Coronary artery (tissue), 2 donors: ENCODE measurements at regions not wholly inside any gene's neighbourhood (a gene's known extent, or its start where the extent isn't known, plus 50 kb on each side); places are given as distances from the start of the nearest gene placed in this dataset.

Experiments used
- DNase-seq: peaks from one replicate; pipeline ENCODE4 v3.0.0-alpha.2; 2017; ENCODE audit warnings: low spot score
- H3K27ac ChIP-seq, 2 donors: fragments of 200-600 bp; sonication (generic); one replicate each; pipeline ENCODE4 v1.5.1; 2016 to 2019
- H3K4me3 ChIP-seq: fragments of 200-600 bp; sonication (generic); 2 replicates; pipeline ENCODE4 v1.5.1; 2016; ENCODE audit warnings: mild to moderate bottlenecking, moderate library complexity
- TF ChIP-seq, protein P1 (sequence below): fragments of 200-600 bp; sonication (generic); IDR thresholded peaks from one replicate; pipeline ENCODE4 v1.5.1; 2019; ENCODE audit warnings: antibody characterized with exemption

DNA sequence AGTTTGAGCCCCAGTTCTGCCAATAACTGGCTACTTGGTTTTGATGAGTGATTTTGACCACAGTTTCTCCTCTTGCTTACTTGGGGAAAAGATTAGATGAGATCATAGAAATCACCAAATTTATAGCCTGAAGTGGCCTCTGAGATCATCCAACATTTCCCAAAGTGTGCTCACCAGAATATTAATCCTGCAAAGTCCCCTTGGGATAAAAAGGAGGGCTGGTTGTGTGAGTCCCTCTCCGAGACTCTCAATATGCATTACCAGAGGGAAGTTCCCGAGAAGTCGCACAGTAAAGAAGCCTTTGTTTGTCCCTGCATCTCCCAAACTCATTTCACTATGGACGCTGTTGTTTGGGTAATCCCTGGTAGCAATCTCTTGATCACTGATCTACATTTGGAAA is 88.4 kb upstream of the ADRA1B start:
- Histone ChIP-seq H3K27ac (no peak overlapping the region), H3K4me3 (no peak overlapping the region)
- no peak for DNase-seq
- TF ChIP-seq, protein P1, sequence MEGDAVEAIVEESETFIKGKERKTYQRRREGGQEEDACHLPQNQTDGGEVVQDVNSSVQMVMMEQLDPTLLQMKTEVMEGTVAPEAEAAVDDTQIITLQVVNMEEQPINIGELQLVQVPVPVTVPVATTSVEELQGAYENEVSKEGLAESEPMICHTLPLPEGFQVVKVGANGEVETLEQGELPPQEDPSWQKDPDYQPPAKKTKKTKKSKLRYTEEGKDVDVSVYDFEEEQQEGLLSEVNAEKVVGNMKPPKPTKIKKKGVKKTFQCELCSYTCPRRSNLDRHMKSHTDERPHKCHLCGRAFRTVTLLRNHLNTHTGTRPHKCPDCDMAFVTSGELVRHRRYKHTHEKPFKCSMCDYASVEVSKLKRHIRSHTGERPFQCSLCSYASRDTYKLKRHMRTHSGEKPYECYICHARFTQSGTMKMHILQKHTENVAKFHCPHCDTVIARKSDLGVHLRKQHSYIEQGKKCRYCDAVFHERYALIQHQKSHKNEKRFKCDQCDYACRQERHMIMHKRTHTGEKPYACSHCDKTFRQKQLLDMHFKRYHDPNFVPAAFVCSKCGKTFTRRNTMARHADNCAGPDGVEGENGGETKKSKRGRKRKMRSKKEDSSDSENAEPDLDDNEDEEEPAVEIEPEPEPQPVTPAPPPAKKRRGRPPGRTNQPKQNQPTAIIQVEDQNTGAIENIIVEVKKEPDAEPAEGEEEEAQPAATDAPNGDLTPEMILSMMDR = no peak

DNA sequence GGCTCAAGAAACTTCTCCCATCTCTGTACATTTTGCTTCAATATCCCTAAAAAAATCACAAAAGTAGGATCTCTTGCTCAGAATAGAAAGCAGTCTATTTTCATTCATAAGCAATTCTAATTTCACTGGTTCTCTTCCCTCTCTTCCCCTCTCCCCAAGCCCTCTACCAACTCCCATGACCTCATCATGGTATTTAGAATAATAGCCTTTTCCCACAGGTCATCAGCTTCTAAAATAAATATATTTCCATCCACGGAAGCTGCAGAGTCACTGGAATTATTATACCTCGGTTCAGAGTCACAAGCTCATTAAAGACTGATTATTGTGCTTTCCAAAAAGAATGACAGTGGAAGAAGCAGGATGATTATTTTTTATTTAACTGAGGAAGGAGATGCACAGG is 84.2 kb upstream of the ADRA1B start:
- Histone ChIP-seq H3K27ac (no peak overlapping the region), H3K4me3 (no peak overlapping the region)
- TF ChIP-seq, protein P1 = no peak
- DNase-seq = no peak

DNA sequence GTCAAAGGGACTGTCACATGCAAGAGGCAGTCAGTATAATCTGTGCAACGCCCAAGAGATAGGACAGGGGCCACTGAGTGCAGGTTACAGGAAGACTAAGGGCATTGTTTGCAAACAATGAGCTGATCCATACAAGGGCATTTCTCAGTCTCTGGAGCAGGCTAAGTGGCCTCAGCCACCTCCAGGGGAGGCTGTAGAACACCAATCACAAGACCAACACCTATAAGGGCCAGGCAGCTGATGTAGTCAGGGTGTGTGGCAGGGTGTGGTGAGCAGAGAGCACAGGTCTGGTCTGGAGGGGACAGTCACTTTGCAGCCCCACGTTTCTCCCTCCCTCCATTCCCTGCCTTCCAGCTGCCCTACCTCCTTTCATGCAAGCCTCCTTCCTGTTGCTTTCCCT is 83.2 kb upstream of the ADRA1B start:
- no peak overlapping the region for H3K27ac ChIP-seq
- TF ChIP-seq, protein P1 = no peak
- no peak overlapping the region for H3K4me3 ChIP-seq
- no peak for DNase-seq

DNA sequence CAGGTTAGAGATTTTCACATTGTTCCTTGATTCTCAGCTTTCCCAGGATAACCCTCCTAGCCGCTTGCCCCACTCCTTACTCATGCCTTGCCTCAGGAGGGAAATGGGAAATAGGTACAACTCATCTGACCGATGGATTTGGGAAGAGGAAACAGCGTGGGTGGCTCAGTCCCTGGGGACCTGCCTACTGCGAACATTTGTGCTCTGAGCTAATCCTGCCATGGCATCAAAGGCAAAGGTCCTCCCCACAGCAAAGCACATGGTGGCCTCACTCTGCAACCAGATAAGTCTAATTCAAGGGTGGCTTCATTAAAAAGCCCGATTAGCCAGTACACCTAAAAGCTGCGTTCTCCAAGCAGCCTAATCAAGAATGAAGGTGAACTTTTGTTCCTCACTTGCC is 82.4 kb upstream of the ADRA1B start:
- Histone ChIP-seq H3K4me3 (no peak overlapping the region), H3K27ac (no peak overlapping the region)
- TF ChIP-seq, protein P1 = no peak
- no peak for DNase-seq

DNA sequence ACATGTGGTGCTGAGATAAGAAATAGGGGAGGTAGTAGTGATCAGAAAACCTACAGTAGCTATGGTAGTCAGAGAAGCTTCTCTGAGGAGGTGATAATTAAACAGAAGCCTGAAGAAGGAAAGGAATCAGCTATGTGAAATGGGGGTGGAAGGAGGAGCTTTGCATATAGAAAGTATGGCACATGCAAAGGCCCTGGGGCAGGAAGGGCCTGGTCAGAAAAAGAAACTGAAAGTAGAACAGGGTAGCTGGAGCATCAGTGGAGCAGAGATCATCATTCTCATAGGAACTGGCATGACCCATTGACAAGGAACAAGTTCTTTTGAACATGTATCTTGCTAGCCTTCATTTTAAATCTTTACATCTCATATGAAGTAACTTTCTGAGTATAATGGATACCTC is 80.7 kb upstream of the ADRA1B start:
- H3K27ac ChIP-seq = no peak overlapping the region
- H3K4me3 ChIP-seq = no peak overlapping the region
- TF ChIP-seq, protein P1 = no peak
- DNase-seq = no peak

DNA sequence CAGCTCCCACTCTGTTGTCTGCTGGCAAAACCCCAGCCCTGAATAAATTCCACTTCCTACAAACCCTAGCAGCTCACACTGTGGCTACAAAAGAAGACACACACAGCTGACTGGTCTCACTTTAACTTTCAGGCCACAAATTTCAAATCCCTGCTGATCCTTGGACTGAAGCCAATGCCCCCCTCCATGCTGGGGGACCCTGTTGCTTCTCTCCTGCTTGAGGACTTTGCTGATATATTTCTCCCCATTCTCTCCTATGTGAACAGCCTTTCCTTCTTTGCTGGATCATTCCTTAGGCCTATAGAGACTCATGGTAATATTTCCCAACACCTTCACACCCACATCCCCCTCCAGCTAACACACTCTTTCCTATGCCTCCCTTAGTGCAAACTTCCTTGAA is 79.6 kb upstream of the ADRA1B start:
- TF ChIP-seq, protein P1 = no peak
- no peak for DNase-seq
- Histone ChIP-seq H3K4me3 (no peak overlapping the region), H3K27ac (no peak overlapping the region)

DNA sequence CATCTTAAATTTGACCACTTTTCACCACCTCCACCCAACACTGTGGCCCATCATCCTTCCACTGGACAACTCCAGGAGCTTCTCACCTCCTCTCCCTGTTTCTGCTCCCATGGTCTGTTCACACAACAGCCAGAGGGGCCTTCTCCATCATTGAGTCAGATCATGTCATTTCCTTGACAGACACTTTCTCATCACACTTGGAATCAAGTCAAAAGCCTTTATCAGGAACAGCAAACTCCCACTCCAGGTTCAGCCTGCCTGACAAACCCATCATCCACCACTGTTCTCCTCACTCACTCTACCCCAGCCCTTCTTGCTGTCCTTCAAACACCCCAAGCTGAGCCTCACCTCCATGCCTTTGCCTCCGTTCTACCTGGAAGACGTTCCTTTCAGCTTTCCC is 78.4 kb upstream of the ADRA1B start:
- Histone ChIP-seq H3K4me3 (no peak overlapping the region), H3K27ac (no peak overlapping the region)
- DNase-seq = no peak
- TF ChIP-seq, protein P1 = no peak
